NCI-H2029 treated with DMSO at 0.1 percent for 48 hours (cell line): ENCODE measurements at regions not wholly inside any gene's neighbourhood (a gene's known extent, or its start where the extent isn't known, plus 50 kb on each side); places are given as distances from the start of the nearest gene placed in this dataset.

Experiments
- DNase-seq: peaks from one replicate; lab custom pipeline; 2025; lab: John Stamatoyannopoulos, UW

DNA sequence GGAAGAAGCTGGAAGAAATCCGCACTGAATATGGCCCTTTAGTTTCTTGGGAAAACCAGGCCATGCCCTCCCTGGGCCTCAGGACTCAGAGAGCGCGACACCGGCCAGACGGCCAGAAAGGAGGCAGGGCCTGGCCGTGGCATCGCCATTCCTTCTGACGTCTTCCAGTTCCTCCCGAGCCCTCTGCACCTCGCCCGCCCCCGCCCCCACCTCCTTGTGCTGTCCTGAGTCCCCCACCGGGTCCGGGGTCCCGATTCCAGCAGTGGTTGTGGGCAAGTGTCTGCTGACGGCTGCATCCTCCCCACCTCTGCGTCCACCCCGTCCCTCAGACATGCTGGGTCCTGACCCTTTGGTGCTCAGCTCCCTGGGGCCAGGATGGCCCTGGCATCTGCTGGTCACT, 312.1 kb upstream of the SHH start:
- DNase-seq: no peak

DNA sequence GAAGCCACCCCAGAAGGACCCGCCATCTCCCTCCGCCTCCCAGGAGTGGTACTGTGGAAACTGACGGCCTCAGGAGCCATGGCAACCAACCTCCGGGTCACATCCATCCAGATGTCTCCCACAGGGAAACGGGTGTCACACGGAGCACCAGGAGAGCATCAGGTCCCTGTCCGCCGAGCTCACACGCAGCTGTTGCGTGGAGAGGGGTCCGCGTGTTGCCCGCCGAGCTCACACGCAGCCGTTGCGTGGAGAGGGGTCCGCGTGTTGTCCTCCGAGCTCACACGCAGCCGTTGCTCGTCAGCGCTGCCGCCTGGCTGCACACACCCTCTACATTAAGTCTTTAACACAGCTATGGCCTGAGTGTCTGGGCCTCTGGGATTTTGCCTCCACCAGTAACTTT, 311.1 kb upstream of the SHH start:
- no peak for DNase-seq

DNA sequence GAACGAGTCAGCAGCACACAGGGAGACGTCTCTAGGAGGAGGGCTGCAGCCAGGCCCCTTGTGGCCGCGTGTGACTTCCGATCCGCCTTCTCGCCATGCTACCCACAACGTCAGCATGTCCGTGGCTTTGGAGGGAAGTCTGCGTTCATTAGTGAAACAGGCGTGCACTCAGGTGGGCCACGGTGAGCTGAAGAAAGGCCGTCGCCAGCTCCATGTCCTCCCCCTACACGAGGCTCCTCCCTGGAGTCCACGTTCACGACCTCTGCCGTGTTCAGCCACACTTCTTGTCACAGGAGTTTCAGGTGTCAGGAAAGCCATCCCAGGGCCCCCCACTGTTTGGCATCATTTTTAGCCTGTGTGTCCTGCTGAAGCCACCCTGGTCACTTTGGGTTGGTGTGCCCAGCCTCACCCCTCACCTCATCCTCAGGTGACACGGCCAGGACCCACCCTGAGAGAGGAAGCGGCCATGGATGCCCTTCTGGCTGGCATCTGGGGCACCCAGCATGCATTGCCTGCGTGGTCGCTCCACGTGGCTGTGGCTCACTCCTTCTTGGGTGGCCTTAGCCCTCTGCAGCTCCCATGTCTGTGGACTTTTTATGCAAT, 310.6 kb upstream of the SHH start:
- DNase-seq: no peak

DNA sequence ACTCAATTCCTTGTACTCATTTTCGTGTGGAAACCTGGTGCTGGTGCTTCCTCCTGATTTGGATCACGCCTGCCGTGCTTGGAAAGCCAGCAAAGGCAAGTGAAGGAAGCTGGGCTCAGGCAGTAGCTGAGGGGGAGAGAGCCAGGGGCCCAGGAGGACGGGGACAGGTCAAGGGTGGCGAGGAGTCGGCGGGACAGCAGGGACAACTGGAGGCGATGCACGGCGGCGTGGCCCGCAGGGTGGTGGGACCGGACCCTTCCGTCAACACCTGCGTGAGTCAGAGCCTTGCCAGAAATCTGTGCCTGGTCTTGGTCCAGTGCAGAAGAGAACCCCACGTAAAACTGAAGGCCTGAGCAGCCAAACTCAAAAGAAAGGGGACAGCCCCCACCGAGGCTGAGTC, 309.7 kb upstream of the SHH start:
- no peak for DNase-seq

DNA sequence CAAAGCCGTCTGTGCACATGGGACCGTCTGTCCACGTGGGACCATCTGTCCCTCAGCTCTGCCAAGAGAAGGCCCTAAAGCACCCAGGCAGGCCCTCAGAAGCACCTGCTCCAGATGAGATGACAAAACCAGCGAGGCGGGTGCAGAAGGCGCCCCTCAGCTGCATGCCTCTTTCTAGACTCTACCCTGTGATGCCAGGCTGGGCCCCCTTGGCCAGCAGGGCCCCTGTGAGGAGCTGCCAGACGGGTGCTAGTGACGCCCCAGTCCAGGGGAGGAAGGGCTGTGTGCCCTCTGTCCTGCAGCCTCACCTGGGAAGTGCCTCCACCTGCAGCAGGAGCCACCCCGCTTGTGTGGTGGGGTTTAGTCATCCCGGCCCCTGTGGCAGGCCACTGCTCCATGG, 309.2 kb upstream of the SHH start:
- no peak for DNase-seq

DNA sequence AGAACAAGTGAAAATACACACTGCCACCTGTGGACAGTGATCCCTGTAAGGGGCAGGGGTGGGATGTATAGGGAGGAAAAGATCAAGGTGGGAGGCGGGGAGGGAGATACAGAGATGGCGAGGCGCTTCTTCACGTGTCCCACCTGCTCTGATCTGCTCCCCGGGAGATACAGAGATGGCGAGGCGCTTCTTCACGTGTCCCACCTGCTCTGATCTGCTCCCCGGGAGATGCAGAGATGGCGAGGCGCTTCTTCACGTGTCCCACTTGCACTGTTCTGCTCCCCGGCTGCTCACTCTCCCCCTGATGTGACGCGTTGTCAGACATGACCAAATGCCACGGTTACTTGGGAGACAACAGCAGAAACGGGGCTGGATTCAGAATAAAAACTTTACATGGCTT, 308.3 kb upstream of the SHH start:
- no peak for DNase-seq

DNA sequence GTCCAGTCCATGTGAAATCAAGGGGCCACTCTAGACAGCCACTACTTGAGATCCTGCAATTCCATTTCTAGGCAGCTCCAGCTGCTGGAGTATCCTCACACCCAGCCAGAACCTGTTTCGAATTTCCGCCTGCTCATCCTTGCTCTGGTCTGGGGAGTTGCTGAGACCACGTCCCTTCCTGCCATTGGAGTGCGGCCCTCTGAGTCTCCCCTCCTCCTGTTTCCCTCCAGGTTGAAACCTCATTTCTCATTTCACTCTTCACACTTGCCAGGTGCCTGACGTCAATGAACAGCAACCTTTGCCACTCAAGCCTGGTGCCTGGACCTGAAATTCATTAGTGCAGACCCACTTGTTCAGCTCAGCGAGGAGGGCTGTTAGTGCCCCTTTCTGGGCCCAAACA, 307.5 kb upstream of the SHH start:
- DNase-seq: no peak

DNA sequence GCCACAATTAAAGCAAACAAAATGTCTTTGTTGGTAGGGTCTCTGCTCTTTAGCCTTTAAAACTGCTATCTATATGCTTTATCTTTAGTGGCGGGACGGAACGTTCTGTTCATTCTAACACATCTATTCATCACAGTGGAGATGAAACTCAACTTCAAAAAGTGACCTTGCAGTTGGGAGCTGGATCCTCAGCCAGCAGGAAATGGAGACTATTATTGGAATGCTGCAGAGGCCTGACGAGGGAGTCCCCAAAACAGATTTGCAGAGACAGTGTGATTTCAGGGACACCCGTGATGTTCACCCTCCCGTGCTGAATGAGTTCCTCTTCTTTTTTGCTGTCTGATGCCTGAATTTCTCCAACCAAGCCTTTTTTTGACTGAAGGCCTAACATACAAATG, 306.0 kb upstream of the SHH start:
- DNase-seq: no peak

DNA sequence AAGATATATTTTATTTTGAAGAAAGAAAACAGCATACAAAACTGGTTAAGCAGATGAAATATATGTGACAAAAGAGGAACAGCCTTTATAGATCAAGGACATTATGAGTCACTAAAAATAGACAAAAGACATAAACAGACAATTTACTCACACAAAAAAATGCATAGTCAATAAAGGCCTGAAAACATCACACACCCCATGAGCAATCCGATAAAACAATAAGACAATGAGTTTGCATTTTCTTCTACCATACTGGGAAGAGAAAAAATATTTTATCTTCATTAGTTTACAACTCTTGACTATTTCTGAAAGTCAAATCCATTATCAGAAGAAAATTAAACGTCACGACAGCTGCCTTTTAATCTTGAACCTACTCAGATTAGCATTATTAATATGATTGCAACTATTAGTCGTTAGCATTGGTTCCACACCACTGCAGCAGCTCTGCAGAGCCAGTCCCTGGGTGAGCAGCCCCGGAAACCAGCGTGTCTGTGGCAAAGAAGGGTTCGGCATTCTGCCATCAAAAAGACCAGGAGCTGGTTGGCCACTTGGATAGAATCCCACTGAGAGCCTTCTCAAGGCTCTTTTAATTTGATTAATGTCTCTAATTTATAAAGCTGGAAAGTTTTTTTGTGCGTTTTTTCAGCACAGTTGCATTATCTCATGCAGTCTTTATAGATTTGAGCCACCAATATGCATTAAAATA, 305.4 kb upstream of the SHH start:
- DNase-seq: no peak

DNA sequence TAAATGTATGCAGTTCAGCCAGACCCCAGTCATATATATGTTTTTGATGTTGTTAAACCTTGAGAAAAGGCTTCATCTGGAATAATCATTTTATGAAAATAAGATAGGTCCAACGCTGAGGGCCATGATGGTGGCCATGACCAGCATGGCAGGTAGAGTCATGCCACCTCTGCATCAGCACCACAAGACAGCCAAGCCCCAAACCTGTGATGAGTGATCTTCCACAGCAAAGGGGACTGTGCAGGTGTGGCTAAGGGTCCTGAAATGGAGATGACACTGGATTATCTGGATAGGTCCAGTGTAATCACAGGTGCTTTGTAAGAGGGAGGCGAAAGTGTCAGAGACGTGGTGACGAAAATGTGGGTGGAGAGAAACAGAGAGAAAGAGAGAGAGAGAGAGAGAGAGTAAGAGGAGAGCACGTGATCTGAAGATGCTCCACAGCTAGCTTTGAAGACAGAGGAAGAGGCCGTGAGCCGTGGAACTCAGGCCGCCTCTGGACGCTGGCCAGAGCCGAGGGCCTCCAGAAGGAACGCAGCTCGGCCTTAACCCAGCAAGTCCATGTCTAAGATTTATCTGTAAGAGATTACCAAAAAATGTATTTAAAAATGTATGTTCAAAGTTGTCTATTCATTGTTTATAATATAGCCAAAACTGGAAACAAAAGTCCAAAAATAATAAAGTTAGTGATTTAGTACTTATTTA, 304.4 kb upstream of the SHH start:
- no peak for DNase-seq

DNA sequence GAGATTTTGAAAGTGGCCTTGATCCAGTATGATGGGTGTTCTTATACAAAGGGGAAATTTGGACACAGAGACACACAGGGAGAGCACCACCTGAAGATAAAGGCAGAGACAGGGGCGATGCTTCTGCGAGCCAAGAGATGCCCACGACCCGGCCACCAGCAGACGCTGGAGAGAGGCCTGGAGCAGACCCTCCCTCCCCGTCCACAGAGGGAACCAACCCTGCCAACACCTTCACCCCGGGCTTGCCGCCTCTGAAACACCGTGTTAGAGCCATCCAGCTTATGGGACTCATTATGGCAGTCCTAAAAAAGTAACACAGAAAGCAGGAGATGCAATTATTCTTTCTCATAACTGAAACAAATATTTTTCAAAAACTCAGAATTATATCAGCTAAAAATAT, 303.3 kb upstream of the SHH start:
- DNase-seq: no peak

DNA sequence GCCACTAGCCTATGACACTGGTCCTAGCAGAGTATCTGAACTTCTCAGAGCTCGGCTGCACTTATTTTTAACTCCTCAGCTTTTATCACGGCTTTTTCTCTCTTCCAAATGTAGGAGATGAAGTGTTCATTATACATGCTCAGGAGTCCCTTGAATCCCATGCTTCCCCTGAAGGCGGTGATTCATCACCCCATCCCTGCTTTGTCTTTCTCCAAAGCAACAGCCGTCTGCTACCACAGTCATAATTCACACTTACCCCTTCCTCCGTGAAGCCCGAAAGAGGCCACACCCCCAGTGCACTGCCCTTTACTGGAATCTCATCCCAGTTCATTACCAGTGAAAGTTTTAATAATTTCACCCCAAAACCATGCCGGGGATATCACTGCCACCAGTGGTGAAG, 301.5 kb upstream of the SHH start:
- no peak for DNase-seq

DNA sequence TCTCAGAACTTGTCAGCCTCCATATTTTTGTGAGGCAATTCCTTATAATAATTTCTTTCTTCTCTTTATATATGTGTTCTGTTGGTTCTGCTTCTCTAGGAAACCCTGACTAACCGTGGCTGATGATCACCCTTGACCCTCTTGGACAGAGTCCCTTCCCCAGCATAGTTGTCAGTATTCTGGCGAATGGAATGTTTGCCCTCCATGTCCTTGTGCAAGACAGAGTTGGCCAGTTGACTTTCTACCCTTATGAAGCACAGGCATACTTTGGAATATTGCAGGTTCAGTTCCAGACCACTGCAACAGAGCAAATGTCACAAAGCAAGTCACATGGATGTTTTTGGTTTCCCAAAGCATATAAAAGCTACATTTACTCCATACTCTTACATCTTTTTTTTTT, 297.7 kb upstream of the SHH start:
- no peak for DNase-seq

DNA sequence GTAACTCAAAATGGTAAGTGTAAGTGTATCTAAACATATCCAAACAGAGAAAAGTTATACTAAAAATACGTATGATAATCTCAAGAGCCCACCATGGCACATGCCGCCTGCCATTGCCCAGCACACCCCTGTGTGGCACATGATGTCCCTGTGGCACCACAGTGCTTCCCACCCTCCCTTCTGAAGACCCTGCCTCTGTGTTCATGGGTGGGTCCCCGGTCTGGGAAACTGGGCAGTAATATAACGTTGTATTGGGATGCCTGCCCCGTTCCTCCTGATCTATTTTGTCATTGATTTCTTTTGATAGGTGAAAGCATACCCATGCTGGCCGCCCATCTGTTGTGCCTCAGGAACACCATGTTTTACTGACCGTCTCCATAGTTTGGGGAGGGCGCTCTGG, 296.8 kb upstream of the SHH start:
- no peak for DNase-seq

DNA sequence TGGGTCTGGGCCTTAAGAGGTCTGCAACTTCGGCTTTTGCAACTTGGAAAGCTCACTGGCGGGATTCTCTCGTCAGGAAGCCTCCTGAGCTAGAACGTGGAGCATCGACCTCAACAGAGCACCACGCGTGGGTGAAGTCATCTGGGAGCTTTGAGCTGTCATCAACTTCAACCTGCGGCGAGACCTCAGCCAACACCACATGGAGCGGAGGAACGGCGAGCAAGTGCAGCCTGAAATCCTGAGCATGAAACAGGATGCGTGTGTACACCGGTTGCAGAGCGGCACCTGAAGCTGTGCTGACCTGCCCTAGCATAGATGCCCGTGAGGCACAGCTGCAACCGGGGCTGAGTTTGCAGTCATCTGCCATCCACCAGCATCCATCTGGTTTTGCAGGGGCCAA, 295.7 kb upstream of the SHH start:
- DNase-seq: no peak

DNA sequence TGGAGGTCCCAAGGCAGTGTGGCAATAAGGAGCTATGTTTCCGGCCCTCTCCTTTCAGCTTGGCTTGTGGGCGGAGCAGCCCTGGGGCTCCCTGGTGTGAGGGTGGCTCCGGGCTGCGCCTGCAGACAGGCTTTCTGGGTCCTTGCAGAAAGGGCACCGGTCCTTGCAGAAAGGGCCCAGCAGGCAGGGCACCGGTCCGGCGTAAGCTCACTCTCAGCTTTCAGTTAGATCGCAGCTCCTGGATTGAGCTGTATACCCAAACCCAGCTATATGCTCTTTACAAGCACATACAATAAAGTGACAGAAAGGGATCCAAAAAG, 293.8 kb upstream of the SHH start:
- no peak for DNase-seq

DNA sequence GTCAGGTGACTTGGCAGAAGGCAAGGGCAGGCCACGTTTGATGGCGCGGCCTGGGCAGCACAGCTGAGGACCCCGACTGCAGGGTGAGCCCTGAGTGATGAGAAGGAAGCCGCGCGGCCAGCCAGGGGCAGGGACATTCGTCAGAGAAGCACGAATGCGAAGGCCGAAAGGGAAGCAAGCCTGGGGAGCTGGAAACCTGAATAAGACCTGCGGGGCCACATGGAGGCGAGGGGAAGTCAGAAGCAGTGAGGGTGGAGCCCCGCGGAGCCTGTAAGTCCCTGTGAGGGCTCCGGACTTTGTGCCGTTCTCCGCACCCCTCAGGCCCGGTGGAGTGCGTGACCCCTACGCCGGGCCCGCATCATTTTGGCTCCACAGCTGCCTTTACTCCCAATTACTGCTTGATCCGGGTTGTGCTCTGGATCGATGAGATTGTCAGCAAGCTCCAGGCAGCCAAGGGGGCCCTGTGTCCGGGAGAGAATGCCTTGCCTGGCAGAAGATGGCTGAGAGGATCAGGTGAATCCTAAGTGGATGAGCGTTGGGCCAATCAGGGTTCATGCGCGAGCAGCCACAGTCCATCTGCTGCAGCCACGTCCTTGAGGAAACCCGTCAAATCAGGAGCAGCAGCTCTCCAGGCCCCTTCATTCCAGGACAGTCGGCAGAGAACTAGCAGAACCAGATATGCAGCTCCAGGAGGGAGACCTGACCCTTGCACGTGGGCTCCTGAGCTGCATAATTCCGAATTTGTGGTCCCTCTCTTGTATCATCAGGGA, 293.3 kb upstream of the SHH start:
- DNase-seq: no peak

DNA sequence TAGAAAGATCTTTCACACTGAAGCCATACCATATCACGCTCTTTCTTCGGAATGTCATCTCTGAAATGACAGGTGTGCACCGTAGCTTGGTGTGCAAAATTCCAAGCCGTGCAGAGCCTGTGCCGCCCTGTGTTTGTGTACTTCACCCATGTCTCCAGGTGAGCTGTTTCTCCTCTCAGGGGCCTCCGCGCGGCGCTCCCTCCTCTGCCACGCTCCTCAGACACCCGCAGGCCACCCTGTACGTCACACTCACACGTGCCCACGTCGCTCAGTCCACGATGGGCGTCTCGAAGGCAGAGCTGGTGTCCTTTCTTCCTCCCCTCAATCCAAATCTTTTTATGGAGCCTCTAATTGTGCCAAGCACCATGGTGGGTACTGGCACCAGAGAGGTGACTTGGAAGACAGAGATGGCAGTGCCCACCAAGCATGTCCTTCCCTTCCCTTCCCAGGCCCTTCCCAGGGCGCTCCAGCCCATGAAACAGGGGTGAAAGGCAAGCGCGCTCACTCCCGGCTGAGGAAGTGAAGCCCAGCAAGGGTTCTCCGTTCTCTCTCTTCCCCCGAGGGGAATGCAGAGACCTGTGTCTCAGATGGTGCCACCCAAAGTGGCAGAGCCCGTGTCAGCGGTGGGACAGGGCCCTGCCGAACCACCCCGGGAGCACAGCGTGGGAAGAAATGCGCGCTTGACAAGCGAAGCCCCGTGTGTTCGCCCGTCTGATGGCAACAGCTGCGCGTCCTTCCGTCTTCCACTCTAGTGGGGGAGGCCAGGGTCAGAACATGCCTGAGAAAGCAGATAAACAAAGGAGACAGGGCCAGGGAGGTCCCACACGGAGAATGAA, 292.5 kb upstream of the SHH start:
- DNase-seq: no peak

DNA sequence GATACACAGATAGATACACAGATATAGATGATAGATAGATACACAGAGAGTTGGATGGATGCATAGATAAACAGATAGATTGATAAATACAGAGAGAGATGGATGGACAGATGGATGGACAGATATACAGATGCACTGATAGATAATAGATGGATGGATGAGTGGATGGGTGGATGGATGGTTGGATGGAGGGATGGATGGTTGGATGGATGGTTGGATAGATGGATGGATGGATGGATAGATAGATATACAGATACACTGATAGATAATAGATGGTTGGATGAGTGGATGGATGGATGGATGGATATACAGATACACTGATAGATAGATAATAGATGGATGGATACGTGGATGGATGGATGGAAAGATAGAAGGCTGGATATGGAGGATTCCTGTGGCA, 290.0 kb upstream of the SHH start:
- DNase-seq: no peak

DNA sequence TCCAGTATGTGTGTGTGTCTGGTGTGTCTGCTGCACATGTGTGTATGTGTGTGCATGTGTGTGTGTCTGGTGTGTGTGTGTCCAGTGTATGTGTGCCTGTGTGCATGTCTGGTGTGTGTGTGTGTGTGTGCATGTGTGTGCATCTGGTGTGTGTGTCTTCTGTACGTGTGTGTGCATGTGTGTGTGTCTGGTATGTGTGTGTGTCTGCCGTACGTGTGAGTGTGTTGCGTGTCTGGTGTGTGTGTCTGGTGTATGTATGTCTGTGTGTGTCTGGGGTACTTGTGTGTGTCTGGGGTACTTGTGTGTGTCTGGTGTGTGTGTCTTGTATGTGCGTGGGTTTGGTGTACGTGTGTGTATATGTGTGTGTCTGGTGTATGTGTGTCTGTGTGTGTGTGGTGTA, 289.1 kb upstream of the SHH start:
- no peak for DNase-seq

DNA sequence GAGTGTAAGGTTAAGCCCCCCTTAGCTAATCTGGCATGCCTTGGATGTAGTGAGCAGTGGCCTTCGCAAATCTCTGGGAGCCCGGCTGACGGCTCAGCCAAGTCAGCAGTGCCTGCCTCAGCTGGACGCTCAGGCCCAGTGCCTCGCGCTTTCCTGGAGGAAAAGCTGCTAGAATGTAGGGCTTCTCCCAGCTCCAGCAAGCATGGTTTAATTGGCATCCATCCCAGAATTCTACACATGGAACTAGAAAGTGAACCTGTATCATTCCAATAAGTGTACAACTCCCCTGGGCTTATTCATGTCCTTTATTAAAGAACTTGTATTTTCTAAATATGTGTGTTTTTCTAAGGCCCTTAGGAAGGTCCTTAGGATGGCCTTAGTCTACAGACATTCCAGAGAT, 287.8 kb upstream of the SHH start:
- no peak for DNase-seq

DNA sequence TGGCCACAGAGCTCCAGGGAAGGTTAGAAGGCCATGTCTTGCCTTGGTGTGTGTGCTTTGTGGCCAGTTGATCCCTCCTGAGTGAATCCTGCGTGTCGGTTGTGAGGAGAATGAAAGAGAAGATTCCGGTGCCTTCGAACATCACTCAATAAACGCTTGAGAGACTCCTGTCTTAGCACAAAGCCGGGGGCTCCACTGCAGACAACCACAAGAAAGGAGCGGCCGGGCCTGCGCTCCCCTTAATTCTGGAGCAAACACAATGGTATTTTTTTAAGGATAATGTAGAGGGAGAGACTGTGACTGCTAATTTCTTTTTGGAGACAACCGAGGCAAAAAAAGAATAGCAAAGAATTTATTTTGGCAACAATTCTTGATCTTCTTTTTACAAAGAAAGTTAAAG, 286.8 kb upstream of the SHH start:
- no peak for DNase-seq
